Hippocampal formation (tissue), 2 donors: ENCODE measurements at regions not wholly inside any gene's neighbourhood (a gene's known extent, or its start where the extent isn't known, plus 50 kb on each side); places are given as distances from the start of the nearest gene placed in this dataset.
"Not testable (repeated sequence)": the region's sequence is repeated elsewhere in the genome, so short reads cannot be mapped to it uniquely, and the experiment has no call there.

Source experiments
- DNase-seq, 2 donors: peaks; one replicate each; lab custom pipeline; 2025; lab: John Stamatoyannopoulos, UW

DNA sequence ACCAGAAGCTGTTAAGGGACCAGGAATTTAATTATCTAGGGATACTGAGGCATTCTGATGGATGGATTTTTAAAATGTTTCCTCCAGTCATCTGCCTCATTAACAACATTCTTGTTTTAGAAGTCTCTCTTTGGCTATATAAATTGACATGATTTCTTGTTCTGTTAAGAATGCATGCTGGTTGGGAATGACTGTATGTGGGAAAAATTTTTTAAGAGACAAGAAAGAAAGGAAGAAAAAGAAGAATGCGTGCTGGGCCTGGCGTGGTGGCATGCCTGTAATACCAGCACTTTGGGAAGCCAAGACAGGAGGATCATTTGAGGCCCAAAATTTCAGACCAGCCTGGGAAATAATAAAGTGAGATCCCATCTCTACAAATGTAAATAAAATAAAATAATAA lies 203.6 kb downstream of the GJA1 start:
- DNase-seq: no peak

DNA sequence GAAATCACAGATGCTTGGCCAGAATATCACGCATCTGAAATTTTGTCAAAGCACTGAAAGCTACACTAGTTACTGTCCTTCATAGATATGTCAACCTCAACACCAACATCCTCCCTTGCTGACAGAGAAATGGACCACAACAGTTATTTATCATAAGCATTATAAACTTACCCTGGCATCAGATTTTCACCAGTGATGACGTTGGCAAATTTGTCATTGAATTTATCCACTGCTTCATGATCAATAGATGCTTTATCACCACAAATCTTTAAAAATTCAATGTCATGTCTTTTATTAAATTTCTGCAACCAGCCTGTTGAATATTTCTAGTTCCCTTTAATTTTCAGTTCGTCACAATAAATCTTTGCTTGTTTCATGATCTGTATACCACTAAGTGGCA lies 205.7 kb downstream of the GJA1 start:
- no peak for DNase-seq

DNA sequence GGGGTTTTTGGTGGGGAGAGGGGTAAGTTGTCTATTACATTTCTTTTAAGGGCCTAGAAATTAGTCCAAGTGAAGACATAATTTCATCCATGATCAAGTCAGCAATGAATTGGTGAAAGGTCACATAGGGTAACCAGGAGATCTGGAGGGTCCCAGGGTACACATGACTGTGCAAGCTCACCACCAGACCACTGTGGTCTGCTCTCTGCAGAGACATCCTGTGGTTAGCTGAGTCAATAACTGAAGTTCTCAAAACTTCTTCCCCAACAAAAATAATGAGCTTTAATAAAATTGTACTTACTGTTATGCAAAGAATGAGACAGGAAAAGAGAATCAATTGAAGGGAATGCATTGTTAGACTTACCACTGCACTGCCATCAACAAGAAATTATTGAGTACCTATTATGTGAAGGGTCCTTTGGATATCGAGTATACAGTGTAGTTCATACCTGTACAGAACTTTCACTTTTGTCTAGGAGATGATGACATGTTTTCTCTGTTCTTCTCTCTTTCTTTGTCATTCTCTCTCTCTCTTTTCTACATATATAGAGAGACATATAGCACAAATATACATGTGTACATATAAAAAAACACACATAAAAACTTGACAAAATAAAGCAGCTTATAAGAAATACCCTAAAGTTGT lies 209.8 kb downstream of the GJA1 start:
- DNase-seq: no peak

DNA sequence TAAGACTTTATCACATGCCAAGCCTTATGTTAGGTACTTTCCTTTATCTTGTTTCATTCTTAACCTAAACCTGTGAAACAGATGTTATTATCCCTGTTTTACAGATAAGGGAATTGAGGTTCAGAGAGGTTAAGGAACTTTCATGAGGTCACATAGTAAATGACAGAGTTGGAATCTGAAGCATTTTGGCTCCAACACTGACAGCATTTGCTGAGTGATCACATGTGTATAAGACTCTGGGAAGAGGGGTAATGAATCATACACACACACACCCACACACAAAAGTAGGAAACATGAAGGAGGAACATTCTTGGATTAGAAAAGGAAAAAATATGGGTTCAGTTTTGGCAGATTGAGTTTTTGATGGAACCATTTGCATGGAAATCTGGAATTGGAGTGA lies 212.5 kb downstream of the GJA1 start:
- DNase-seq: no peak

DNA sequence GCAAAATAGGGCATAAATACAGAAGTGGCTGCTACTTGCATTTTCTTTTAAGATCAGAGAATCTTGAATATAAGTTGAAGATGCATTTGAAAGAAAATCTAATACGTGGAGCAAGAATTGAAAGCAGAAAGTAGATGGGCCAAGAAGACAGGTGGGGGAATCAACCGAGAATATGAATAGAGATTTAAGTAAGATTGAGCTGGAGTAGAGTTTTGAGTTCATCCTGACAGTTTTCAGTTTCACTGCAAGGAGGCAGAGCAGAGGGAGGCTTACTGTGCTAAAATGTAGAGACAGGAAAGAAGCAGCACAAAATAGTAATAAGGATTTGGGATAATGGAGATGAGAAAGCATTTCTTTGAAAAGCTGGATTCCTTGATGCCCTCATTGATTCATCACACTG lies 214.5 kb downstream of the GJA1 start:
- no peak for DNase-seq

DNA sequence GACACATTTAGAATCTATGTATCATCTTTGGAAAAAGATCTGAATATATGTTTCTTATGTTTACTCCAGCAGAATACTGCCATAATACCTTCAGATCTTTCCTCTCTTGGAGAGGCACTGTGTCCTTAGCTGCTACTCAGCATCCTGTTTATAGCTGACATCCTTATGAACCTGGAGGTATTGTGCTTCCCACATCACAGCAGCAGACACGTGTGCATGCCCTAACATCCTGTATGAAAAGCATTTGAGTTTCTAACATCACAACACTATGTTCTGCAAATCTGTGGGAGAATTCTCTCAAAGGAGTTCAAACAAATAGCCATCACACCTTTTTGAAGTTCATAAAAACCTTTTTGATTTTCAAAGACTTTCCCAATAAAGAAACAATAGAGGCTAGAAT lies 216.0 kb downstream of the GJA1 start:
- DNase-seq: no peak

DNA sequence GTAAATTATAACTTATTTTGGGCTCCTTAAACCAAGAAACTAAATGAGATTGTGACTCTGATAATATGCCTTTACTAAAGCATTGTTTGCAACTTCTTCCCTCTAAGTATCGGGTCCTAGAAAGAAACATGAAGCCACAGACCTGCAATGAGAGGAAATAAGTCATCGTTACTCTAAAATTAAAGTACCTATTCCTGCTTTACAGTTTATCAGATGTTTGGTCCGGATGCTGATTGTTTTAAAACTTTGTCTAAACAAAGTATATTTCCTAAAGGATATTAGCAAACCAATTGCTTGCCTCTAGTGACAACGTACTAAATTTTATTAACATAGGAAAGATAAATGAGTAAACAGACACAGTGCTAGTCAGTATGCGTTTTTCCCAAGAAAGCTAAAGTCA lies 216.8 kb downstream of the GJA1 start:
- no peak for DNase-seq

DNA sequence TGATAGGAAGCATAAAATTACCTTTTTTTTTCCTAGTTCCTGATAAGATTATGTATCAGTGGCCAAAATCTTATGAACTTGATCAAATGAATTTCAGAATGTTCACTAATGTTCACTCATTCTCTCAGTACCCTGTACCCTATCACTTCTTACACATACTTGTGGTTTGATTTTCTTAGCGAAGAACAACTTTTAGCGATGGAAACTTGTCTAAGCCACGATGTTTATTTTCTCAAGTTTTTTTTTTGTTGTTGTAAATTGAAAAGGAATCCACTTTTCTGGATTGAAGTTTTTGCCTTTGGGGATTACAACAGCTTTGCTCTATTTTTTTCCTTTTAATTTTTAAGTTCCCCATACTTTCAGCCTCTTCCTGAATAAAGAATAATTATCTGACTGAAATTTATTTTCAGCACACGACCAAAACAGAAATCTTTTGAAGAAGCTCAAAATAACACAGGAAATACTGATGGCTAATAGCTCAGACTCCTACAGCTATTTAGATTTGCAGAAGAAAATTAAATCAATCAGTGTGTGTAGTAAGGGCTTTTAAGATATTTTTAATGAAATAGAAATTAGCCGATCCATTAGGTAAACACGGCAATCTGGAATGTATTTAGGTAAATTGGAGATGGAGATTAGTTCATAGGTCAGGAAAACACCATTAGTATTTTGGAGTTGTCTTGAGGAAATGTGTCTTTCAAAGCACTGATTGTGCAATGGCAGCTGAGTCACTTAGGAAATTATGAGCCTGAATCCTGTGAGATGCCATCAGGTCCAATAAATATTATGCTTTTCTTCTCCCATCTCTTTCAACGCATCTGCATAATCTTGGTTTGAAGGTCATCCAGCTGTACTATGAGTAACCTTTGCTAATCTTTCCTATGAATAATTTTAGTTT lies 217.5 kb downstream of the GJA1 start:
- DNase-seq: no peak

DNA sequence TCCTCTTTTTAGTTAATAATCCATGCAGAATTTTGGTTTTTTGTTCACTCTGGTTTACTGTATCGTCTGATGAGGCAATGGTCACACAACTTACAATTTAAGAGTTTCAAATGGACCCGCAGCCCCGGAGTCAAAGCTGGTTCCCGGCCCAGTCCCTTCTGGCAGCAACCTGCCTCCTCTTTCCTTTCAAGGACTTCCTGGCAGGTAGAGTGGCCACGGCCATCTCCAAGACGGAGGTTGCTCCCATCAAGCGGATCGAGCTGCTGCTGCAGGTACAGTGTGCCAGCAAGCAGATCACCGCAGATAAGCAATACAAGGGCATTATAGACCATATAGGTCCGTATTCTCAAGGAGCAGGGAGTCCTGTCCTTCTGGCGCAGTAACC lies 218.2 kb downstream of the GJA1 start:
- DNase-seq: no peak

DNA sequence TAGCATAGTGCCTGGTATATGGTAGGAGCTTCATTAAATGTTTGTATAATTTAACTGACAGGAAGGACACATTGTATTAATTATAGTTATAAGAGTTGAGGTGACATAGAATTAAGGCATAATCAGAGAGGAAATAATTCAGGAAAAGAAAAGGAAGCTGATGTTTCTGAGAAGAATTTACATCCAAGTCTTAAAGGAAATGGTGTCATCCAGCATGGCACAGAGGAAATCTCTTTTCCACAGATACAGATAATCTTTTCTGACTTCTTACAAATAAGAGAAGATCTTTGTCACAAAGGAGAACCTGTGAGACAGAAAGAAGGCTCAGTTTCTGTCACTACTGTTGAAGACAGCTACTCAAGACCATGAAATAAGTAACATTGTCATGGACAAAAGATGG lies 222.5 kb downstream of the GJA1 start:
- DNase-seq: no peak

DNA sequence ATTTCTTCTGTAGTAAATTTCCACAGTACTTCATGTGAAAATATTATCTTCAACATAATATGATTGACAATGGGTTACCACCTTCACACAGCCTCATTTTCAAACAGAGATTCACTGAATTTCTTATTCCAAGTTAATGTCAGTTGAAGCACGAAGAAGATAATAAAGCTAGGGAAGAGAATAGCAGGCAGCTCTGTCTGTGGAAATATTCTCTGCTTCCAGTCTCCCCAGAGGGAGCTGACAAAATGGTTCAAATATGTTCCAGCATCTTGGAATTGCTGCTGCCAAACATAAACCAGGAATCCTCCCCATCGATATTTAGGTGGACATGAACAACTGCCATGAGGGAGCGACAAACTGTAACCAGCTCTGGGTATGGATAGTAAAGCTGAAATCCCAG lies 224.8 kb downstream of the GJA1 start:
- DNase-seq: no peak

DNA sequence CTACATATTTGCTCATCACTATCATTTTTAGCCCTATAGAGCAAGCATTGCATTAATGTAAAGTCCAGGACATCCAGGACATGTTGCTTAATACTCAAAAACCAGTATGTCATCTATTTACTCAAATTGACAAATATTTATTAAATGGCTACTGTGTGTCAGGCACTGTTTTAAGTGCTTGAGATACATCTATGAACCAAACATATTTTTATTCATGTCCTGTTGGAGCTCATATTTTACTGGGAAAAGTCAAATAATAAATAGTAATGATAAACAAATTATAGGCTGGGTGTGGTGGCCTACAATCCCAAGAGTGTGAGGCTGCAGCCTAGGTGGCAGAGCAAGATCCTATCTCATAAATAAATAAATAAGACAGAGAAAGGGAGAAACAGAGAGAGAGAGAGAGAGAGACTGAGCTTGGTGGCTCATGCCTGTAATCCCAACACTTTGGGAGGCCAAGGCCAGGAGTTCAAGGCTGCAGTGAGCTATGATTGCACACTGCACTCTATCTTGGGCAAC lies 227.9 kb downstream of the GJA1 start:
- DNase-seq: no peak

DNA sequence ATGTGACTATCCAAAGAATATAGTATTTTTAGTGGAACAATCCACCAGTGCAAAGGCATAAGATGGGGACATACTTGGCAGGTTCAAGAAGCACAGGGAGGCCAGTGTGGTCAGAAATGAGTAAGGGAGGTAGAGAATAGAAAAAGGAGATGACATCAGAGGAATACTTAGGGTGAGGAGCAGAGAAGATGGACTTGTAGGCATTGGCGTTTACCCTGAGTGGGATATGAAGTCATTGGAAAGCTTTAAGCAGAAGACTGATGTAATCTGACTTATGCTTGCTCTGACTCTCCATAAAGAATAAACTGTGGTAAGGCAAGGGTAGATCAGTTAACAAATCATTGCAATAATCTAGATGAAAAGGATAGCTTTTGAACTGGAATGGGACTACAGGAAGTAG lies 228.7 kb downstream of the GJA1 start:
- no peak for DNase-seq

DNA sequence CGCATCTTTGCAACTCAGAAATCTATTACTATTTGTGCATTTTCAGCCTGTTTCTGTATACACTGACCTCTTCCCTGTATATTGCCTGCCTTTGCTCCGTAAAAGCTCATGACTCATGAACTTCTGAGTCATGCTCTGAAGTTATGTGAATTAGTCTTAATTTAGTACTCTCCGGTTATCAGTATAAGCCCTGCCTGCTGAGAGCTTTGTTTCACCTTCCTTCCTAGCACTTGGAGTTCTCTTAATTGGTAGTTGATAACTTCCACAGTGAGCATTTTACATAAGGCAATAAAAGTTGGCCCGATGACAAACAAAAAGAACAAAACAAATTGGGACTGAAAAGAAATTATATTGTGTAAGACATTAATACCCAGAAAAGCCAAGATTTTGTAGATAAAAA lies 231.4 kb downstream of the GJA1 start:
- no peak for DNase-seq

DNA sequence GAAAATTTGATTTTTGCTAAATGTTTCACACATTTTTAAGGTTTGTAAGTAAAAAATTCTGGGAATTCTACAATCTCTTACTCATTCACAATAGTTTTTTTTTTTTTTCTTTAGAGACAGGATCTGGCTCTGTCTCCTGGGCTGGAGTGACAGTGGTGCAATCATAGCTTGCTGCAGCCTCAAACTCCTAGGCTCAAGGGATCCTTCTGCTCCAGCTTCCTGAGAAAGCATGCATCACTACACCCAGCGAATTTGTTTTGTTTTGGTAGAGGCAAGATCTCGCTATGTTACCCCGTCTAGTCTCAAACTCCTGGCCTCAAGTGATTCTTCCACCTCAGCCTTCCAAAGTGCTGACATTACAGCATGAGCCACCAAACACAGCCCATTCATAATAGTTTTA lies 232.8 kb downstream of the GJA1 start:
- no peak for DNase-seq

DNA sequence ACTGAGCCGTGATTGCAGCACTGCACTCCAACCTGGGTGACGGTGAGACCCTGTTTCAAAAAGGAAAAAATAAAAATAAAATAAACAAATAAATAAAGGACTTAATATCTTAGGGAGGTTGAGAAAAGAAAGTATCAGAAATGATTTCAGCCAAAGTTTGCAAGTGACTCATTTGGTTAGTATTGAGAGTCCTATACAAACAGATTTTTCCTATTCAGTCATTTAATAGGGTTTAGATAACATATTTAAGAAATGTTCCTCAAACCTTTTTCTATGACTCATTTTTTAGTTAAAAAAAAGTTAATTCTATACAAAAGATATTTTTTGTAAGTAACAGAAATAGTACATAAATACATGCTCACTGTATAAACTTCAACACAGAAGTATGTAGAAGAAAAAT lies 235.1 kb downstream of the GJA1 start:
- no peak for DNase-seq

DNA sequence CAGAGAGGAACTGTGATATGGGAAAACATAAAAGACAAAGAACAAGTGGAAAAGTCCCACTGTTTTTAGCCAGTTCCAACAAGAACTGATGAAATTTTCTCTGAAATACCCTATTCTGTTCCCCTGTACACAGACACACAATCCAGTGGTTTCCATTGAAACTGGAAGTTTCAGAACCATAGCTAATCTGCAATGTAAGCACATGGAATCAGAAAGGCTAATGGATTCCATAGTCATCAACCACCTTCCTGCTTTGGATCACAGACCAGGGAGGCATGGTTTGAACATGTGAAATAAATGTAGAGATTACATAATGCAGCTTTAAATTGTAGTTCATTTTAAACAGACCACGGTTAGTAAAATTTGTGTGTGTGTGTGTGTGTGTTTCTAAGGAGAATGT lies 242.1 kb downstream of the GJA1 start:
- no peak for DNase-seq

DNA sequence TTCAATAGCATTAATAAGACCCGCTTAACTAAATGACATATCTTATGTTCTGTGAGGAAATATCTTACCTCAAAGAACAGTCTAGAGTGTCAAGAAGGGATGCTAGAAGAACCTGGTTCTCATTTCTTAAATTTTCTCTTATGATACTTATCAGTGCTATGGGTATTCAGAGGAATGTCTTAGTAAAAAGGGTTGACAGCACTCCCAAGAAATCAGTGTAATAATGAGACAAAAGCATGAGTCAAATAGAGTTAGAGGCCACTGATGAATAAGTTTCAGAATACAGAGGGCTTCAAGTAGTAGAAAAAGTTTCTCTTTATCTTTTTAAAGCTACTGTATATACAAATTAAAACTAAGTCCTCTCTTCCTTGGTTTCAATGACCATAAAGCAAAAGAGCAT lies 242.8 kb downstream of the GJA1 start:
- no peak for DNase-seq

DNA sequence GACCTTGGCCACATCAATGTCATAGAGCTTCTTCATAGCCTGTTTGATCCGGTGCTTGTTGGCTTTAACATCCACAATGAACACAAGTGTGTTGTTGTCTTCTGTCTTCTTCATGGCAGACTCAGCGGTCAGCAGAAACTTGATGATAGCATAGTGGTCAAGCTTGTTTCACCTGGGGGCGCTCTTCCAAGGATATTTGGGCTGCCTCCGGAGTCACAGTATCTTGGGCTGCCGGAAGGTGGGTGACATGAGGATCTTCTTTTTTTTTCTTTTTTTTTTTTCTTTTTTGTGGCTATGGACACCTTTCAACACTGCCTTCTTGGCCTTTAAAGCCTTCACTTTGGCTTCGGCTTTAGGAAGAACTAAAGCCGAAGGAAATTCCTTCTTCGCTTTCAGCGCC lies 244.6 kb downstream of the GJA1 start:
- DNase-seq: no peak

DNA sequence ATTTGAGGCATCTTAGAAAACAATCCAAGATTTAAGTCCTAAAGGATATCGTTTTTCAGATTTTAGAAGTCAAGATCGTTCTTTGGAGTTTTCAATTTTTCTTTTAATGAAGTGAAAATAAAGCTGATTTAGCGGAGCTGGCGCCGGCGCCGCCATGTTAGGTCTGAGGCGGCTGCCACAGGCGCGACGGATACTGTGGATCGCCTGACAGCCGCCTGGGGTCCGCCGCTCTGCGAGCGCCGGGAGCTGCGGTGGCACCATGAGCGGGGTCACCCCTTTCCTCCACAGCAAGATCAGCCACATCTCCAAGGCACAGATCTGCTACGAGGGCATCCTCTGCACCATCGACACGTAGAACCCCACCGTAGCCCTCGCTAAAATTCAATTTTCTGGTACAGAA lies 247.2 kb downstream of the GJA1 start:
- no peak for DNase-seq

DNA sequence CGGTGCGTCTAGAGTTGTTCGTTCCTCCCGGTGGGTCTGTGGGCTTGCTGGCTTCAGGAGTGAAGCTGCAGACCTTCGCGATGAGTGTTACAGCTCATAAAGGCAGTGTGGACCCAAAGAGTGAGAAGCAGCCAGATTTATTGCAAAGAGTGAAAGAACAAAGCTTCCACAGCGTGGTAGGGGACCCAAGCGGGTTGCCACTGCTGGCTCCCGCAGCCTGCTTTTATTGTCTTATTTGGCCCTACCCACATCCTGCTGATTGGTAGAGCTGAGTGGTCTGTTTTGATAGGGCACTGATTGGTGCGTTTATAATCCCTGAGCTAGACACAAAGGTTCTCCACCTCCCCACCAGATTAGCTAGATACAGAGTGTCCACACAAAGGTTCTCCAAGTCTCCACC lies 250.4 kb downstream of the GJA1 start:
- not testable (repeated sequence) for DNase-seq

DNA sequence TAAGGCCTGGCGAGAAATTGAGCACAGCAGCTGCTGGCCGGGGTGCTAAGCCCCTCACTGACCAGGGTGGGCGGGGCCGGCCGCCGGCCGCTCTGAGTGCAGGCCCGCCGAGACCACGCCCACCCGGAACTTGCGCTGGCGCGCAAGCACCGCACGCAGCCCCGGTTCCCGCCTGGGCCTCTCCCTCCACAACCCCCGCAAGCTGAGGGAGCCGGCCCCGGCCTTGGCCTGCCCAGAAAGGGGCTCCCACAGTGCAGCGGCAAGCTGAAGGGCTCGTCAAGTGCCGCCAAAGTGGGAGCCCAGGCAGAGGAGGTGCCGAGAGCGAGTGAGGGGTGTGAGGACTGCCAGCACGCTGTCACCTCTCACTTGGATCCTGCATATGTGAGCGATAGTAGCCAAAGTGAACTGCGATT lies 251.2 kb downstream of the GJA1 start:
- no peak for DNase-seq

DNA sequence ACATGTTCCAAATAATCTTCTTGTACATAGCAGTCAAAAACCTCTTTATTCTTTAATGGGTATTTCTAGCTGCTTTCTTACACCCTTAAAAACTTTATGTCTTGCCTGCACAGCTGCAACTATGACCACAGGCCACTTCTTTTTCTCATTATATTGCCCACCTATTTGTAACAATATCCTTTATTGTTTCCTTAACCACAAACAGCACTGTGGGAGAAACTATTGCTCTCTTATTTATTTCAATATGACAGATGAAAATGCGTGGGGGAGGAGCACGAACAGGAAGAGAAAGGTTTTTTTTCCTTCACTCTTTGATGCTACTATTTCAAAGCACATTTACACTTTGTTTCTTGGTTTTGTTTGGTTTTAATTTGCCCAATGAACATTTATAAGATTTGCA lies 253.5 kb downstream of the GJA1 start:
- DNase-seq: no peak
